H9 (cell line): ENCODE measurements at regions not wholly inside any gene's neighbourhood (a gene's known extent, or its start where the extent isn't known, plus 50 kb on each side); places are given as distances from the start of the nearest gene placed in this dataset.

ENCODE experiments used
- DNase-seq: peaks from one replicate; pipeline ENCODE4 v3.0.0-alpha.2; 2017
- H2AFZ ChIP-seq: one replicate; pipeline ENCODE4 v1.6.1; 2013; ENCODE audit warnings: mild to moderate bottlenecking, low read length, control low read depth, moderate library complexity
- H2AK5ac ChIP-seq: 2 replicates; pipeline ENCODE4 v1.6.1; 2013; ENCODE audit warnings: low read length, control low read depth, mixed read lengths; ENCODE audit not compliant: insufficient read length
- H2BK120ac ChIP-seq: one replicate; pipeline ENCODE4 v1.6.1; 2013; ENCODE audit warnings: low read depth, mild to moderate bottlenecking, low read length, control low read depth, inconsistent platforms; ENCODE audit not compliant: poor library complexity, severe bottlenecking
- H2BK12ac ChIP-seq: 2 replicates; pipeline ENCODE4 v1.6.1; 2013; ENCODE audit warnings: low read length, control low read depth, mixed read lengths, low read depth; ENCODE audit not compliant: insufficient read length
- H2BK15ac ChIP-seq: 2 replicates; pipeline ENCODE4 v1.6.1; 2013; ENCODE audit warnings: low read depth, low read length, control low read depth
- H2BK20ac ChIP-seq: one replicate; pipeline ENCODE4 v1.6.1; 2013; ENCODE audit warnings: low read depth, mild to moderate bottlenecking, low read length, control low read depth, inconsistent platforms; ENCODE audit not compliant: poor library complexity, severe bottlenecking
- H2BK5ac ChIP-seq: 2 replicates; pipeline ENCODE4 v1.6.1; 2013; ENCODE audit warnings: low read length, control low read depth, mixed read lengths; ENCODE audit not compliant: insufficient read length
- H3K14ac ChIP-seq: 2 replicates; pipeline ENCODE4 v1.6.1; 2013; ENCODE audit warnings: low read length, control low read depth; ENCODE audit not compliant: insufficient read depth
- H3K18ac ChIP-seq: 2 replicates; pipeline ENCODE4 v1.6.1; 2013; ENCODE audit warnings: low read depth, mild to moderate bottlenecking, mixed read lengths, low read length, control low read depth; ENCODE audit not compliant: insufficient read length
- H3K23ac ChIP-seq: 2 replicates; pipeline ENCODE4 v1.6.1; 2013; ENCODE audit warnings: low read length, control low read depth, mixed read lengths, low read depth; ENCODE audit not compliant: insufficient read length
- H3K23me2 ChIP-seq: 2 replicates; pipeline ENCODE4 v1.6.1; 2013; ENCODE audit warnings: low read depth, mild to moderate bottlenecking, mixed read lengths, low read length, control low read depth; ENCODE audit not compliant: insufficient read length, poor library complexity, severe bottlenecking
- H3K27ac ChIP-seq: 2 replicates; pipeline ENCODE4 v1.5.1; 2013; ENCODE audit warnings: low read length, control low read depth, mixed read lengths, low read depth; ENCODE audit not compliant: insufficient read length
- H3K27me3 ChIP-seq: 2 replicates; pipeline ENCODE4 v1.6.1; 2013; ENCODE audit warnings: low read length, control low read depth, inconsistent platforms; ENCODE audit not compliant: insufficient read depth
- H3K4ac ChIP-seq: 2 replicates; pipeline ENCODE4 v1.6.1; 2013; ENCODE audit warnings: low read depth, mild to moderate bottlenecking, control low read depth, inconsistent platforms, low read length, moderate library complexity
- H3K4me1 ChIP-seq: 2 replicates; pipeline ENCODE4 v1.6.1; 2013; ENCODE audit warnings: low read length, control low read depth, inconsistent platforms; ENCODE audit not compliant: insufficient read depth
- H3K4me2 ChIP-seq: 2 replicates; pipeline ENCODE4 v1.6.1; 2013; ENCODE audit warnings: low read length, control low read depth, mixed read lengths; ENCODE audit not compliant: insufficient read length, insufficient read depth
- H3K56ac ChIP-seq: 2 replicates; pipeline ENCODE4 v1.6.1; 2013; ENCODE audit warnings: low read depth, mild to moderate bottlenecking, mixed read lengths, low read length, control low read depth; ENCODE audit not compliant: insufficient read length
- H3K79me1 ChIP-seq: 2 replicates; pipeline ENCODE4 v1.6.1; 2013; ENCODE audit warnings: low read depth, mild to moderate bottlenecking, moderate library complexity, low read length, control low read depth, inconsistent platforms; ENCODE audit not compliant: insufficient read depth, poor library complexity, severe bottlenecking
- H3K79me2 ChIP-seq: 2 replicates; pipeline ENCODE4 v1.6.1; 2013; ENCODE audit warnings: low read length, control low read depth, inconsistent platforms; ENCODE audit not compliant: insufficient read depth
- H3K9ac ChIP-seq: 2 replicates; pipeline ENCODE4 v1.6.1; 2013; ENCODE audit warnings: low read length, control low read depth, mixed read lengths; ENCODE audit not compliant: insufficient read length; ENCODE audit errors: extremely low read depth
- H3K9me3 ChIP-seq: one replicate; pipeline ENCODE4 v1.6.1; 2013; ENCODE audit warnings: low read depth, low read length, inconsistent platforms; ENCODE audit not compliant: control insufficient read depth
- H3T11ph ChIP-seq: one replicate; pipeline ENCODE4 v1.6.1; 2013; ENCODE audit warnings: mild to moderate bottlenecking, low read length, control low read depth, inconsistent platforms
- H4K20me1 ChIP-seq: one replicate; pipeline ENCODE4 v1.6.1; 2013; ENCODE audit not compliant: control insufficient read depth, insufficient read length, insufficient read depth
- H4K5ac ChIP-seq: 2 replicates; pipeline ENCODE4 v1.6.1; 2013; ENCODE audit warnings: low read depth, mild to moderate bottlenecking, mixed read lengths, low read length, control low read depth; ENCODE audit not compliant: insufficient read length
- H4K8ac ChIP-seq: replicated peaks from 2 replicates; pipeline ENCODE4 v1.6.1; 2013; ENCODE audit warnings: low read length, control low read depth, mixed read lengths, low read depth; ENCODE audit not compliant: insufficient read length
- H4K91ac ChIP-seq: 2 replicates; pipeline ENCODE4 v1.6.1; 2013; ENCODE audit warnings: low read depth, mild to moderate bottlenecking, moderate library complexity, mixed read lengths, low read length, control low read depth; ENCODE audit not compliant: insufficient read length
- H3K27ac Mint-ChIP-seq, 3 experiments: 2 replicates in 2 of 3; 3 replicates in 1 of 3; pipeline ENCODE4 v1.8.0; 2020 to 2021; ENCODE audit warnings: mixed read lengths in 3 of 3, mild to moderate bottlenecking in 1 of 3, moderate library complexity in 1 of 3
- H3K27me3 Mint-ChIP-seq: 2 replicates; pipeline ENCODE4 v1.8.0; 2021; ENCODE audit warnings: low read depth, mild to moderate bottlenecking, moderate library complexity, mixed read lengths
- H3K36me3 Mint-ChIP-seq, 3 experiments: 2 replicates in 2 of 3; 3 replicates in 1 of 3; pipeline ENCODE4 v1.8.0; 2020 to 2021; ENCODE audit warnings: low read depth in 3 of 3, mixed read lengths in 3 of 3; ENCODE audit not compliant: insufficient read depth in 1 of 3
- H3K4me1 Mint-ChIP-seq, 2 experiments: 2 replicates each; pipeline ENCODE4 v1.8.0; 2020; ENCODE audit warnings: mixed read lengths in 2 of 2
- H3K4me3 Mint-ChIP-seq, 2 experiments: 2 replicates in 1 of 2; 3 replicates in 1 of 2; pipeline ENCODE4 v1.8.0; 2020 to 2021; ENCODE audit warnings: mild to moderate bottlenecking in 2 of 2, mixed read lengths in 2 of 2, moderate library complexity in 1 of 2
- H3K9me3 Mint-ChIP-seq, 2 experiments: 2 replicates in 1 of 2; 3 replicates in 1 of 2; pipeline ENCODE4 v1.8.0; 2020; ENCODE audit warnings: mild to moderate bottlenecking in 2 of 2, mixed read lengths in 2 of 2, moderate library complexity in 1 of 2
- WGBS: extraction: QIAGEN DNeasy Blood & Tissue Kit; methylation state at CpG from one replicate; pipeline ENCODE4 v1.1.7; 2013; ENCODE audit warnings: missing lambda C conversion rate, low lambda C conversion rate, mixed read lengths; ENCODE audit not compliant: insufficient read length; ENCODE audit errors: extremely low coverage; 5-methylcytosine and 5-hydroxymethylcytosine counted together
- TF ChIP-seq, protein P1 (sequence below): fragments of 200-600 bp; sonication (generic); conservative IDR thresholded peaks from 3 replicates; pipeline ENCODE4 v1.8.0; 2021; ENCODE audit warnings: antibody characterized with exemption, mild to moderate bottlenecking

DNA sequence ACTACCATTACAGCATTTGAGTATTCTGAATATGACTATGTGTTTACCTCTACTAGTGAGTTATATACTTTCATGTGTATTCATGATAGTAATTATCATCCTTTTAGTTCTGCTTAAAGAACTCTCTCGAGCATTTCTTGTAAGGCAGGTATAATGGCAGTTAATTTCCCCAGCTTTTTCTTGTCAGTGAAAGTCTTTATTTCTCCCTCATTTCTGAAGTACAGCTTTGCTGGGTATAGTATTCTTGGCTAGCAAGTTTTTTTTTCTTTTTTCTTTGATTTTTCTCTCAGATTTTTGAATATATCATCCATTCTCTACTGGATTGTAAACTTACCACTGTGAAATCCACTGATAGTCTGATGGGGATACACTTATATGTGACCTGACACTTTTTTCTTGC lies 165.9 kb upstream of the ARHGAP5 start:
- Histone ChIP-seq H3K27me3 (no peaks in the 10 kb centered on the region), H3K79me2 (no peaks in the 10 kb centered on the region), H2BK120ac (no peak overlapping the region), H3K9me3 (no peaks in the 10 kb centered on the region), H4K5ac (no peak overlapping the region), H3K56ac (no peak overlapping the region), H3K18ac (no peak overlapping the region), H3K27ac (no peak overlapping the region), H2BK15ac (no peak overlapping the region), H2BK20ac (no peak overlapping the region), H3K4me1 (no peaks in the 10 kb centered on the region), H4K91ac (no peak overlapping the region), H3T11ph (no peak overlapping the region), H2AFZ (no peak overlapping the region), H4K20me1 (no peaks in the 10 kb centered on the region), H3K79me1 (no peaks in the 10 kb centered on the region), H3K9ac (no peak overlapping the region), H3K23ac (no peak overlapping the region), H2BK5ac (no peak overlapping the region), H2BK12ac (no peak overlapping the region), H3K14ac (no peak overlapping the region), H3K23me2 (no peaks in the 10 kb centered on the region), H3K4me2 (no peak overlapping the region), H4K8ac (no peak overlapping the region), H3K4ac (no peak overlapping the region), H2AK5ac (no peak overlapping the region)
- no CpG with 5 or more reads among the region's 1 CpG for WGBS
- peaks cover 17 to 28% of the 10 kb centered on the region in 2 experiments for H3K9me3 Mint-ChIP-seq
- H3K36me3 Mint-ChIP-seq = peaks cover 3 to 21% (median 16%) of the 10 kb centered on the region in 3 experiments; a peak in 6 of 7 replicates
- no peaks in the 10 kb centered on the region for H3K27me3 Mint-ChIP-seq
- H3K27ac Mint-ChIP-seq = no peak overlapping the region
- peaks cover 0 to 4% of the 10 kb centered on the region in 2 experiments; a peak in 1 of 4 replicates for H3K4me1 Mint-ChIP-seq
- TF ChIP-seq, protein P1, sequence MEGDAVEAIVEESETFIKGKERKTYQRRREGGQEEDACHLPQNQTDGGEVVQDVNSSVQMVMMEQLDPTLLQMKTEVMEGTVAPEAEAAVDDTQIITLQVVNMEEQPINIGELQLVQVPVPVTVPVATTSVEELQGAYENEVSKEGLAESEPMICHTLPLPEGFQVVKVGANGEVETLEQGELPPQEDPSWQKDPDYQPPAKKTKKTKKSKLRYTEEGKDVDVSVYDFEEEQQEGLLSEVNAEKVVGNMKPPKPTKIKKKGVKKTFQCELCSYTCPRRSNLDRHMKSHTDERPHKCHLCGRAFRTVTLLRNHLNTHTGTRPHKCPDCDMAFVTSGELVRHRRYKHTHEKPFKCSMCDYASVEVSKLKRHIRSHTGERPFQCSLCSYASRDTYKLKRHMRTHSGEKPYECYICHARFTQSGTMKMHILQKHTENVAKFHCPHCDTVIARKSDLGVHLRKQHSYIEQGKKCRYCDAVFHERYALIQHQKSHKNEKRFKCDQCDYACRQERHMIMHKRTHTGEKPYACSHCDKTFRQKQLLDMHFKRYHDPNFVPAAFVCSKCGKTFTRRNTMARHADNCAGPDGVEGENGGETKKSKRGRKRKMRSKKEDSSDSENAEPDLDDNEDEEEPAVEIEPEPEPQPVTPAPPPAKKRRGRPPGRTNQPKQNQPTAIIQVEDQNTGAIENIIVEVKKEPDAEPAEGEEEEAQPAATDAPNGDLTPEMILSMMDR = no peak
- no peak for DNase-seq
- no peak overlapping the region for H3K4me3 Mint-ChIP-seq
